DOHH2 (cell line): ENCODE measurements at regions not wholly inside any gene's neighbourhood (a gene's known extent, or its start where the extent isn't known, plus 50 kb on each side); places are given as distances from the start of the nearest gene placed in this dataset.

Source experiments
- EZH2phosphoT487 ChIP-seq: fragments of 200-600 bp; sonication (generic); IDR thresholded peaks from 2 replicates; pipeline ENCODE4 v1.6.1; 2017; ENCODE audit warnings: borderline replicate concordance, mild to moderate bottlenecking, antibody characterized with exemption, low read length, moderate library complexity, mixed read lengths
- TF ChIP-seq, protein P1 (sequence below): fragments of 200-600 bp; sonication (generic); IDR thresholded peaks from one replicate; pipeline ENCODE4 v1.5.1; 2014; ENCODE audit warnings: antibody characterized with exemption, mild to moderate bottlenecking, low read depth, low read length; ENCODE audit not compliant: poor library complexity, severe bottlenecking

DNA sequence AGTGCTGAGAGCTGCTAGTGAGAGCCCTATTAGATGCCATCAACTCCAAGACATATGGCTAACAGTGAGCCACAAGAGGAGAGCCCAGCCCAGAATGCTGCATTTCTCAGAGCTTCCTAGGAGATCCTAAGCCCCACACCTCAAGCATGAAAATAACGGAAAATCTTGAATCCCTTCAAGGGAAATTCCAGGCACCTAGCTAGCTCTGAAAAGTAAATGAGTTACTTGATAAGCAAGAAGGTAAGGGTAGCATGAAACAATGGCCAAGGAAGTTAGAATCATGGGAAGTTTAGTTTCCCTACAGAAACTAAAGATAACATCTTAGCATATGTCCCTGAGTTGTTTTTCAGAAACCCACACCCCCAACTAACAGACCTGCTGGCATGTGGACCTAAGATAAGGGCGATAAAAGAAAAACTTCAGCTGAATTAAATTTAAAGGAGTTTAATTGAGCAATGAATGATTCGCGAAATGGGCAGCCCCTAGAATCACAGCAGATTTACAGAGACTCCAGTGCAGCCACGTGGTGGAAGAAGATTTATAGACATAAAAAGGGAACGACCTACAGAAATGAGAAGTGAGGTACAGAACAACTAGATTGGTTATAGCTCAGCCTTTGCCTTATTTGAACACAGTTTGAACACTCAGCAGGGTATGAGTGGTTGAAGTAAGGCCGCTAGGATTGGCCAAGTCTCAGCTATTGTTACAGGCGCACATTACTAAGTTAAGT, 301.3 kb upstream of the DACH1 start:
- TF ChIP-seq, protein P1, sequence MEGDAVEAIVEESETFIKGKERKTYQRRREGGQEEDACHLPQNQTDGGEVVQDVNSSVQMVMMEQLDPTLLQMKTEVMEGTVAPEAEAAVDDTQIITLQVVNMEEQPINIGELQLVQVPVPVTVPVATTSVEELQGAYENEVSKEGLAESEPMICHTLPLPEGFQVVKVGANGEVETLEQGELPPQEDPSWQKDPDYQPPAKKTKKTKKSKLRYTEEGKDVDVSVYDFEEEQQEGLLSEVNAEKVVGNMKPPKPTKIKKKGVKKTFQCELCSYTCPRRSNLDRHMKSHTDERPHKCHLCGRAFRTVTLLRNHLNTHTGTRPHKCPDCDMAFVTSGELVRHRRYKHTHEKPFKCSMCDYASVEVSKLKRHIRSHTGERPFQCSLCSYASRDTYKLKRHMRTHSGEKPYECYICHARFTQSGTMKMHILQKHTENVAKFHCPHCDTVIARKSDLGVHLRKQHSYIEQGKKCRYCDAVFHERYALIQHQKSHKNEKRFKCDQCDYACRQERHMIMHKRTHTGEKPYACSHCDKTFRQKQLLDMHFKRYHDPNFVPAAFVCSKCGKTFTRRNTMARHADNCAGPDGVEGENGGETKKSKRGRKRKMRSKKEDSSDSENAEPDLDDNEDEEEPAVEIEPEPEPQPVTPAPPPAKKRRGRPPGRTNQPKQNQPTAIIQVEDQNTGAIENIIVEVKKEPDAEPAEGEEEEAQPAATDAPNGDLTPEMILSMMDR = no peak
- TF ChIP-seq EZH2phosphoT487 = no peak
